HepG2 (cell line): ENCODE measurements at regions not wholly inside any gene's neighbourhood (a gene's known extent, or its start where the extent isn't known, plus 50 kb on each side); places are given as distances from the start of the nearest gene placed in this dataset.

Experiments used
- CBX2 ChIP-seq, 2 experiments: fragments of 200-600 bp in 1 of 2; sonication (generic); formaldehyde crosslinking in 1 of 2; IDR thresholded peaks; 2 replicates each; pipeline versions ENCODE4 v1.7.0 to v1.8.1; 2018 to 2022; ENCODE audit warnings: low read depth in 2 of 2, low read length in 1 of 2, mild to moderate bottlenecking in 1 of 2, missing genetic modification reagents in 1 of 2
- CREM ChIP-seq, 2 experiments: sonication (generic) in 1 of 2; formaldehyde crosslinking in 1 of 2; IDR thresholded peaks; 2 replicates each; pipeline versions ENCODE4 v1.4.0 to v1.6.1; 2016 to 2020; ENCODE audit warnings: antibody characterized with exemption in 1 of 2, mild to moderate bottlenecking in 1 of 2, missing genetic modification reagents in 1 of 2
- ELF3 ChIP-seq: IDR thresholded peaks from 2 replicates; pipeline ENCODE4 v1.6.1; 2016; ENCODE audit warnings: missing genetic modification reagents, missing compliant biosample characterization
- MED8 ChIP-seq: sonication (generic); formaldehyde crosslinking; IDR thresholded peaks from 2 replicates; pipeline ENCODE4 v1.8.1; 2023; ENCODE audit warnings: mild to moderate bottlenecking, missing genetic modification reagents; ENCODE audit not compliant: insufficient replicate concordance
- PLSCR1 ChIP-seq: sonication (generic); formaldehyde crosslinking; IDR thresholded peaks from 2 replicates; pipeline ENCODE4 v1.5.0; 2020; ENCODE audit warnings: missing genetic modification reagents, mild to moderate bottlenecking, borderline replicate concordance
- REL ChIP-seq: sonication (generic); formaldehyde crosslinking; conservative IDR thresholded peaks from 2 replicates; pipeline ENCODE4 v1.8.0; 2022; ENCODE audit warnings: mild to moderate bottlenecking, missing genetic modification reagents, moderate library complexity
- SKI ChIP-seq: fragments of 450-650 bp; IDR thresholded peaks from one replicate; pipeline ENCODE4 v1.6.1; 2018; ENCODE audit warnings: mild to moderate bottlenecking; ENCODE audit not compliant: partially characterized antibody
- TEF ChIP-seq: sonication (generic); formaldehyde crosslinking; IDR thresholded peaks from 2 replicates; pipeline ENCODE4 v1.5.0; 2020; ENCODE audit warnings: missing genetic modification reagents
- XRCC5 ChIP-seq: fragments of 200-400 bp; formaldehyde crosslinking; optimal IDR thresholded peaks from 2 replicates; pipeline ENCODE3; 2017; ENCODE audit warnings: mild to moderate bottlenecking, low read length
- ZBTB39 ChIP-seq: sonication (generic); formaldehyde crosslinking; IDR thresholded peaks from 2 replicates; pipeline ENCODE4 v1.5.0; 2020; ENCODE audit warnings: missing genetic modification reagents
- ZBTB49 ChIP-seq: sonication (generic); formaldehyde crosslinking; IDR thresholded peaks from 2 replicates; pipeline ENCODE4 v1.4.0; 2020; ENCODE audit warnings: missing genetic modification reagents, borderline replicate concordance
- ZFX ChIP-seq: sonication (generic); formaldehyde crosslinking; IDR thresholded peaks from 2 replicates; pipeline ENCODE4 v1.4.0; 2020; ENCODE audit warnings: mild to moderate bottlenecking, low read depth, missing genetic modification reagents, moderate library complexity
- ZNF235 ChIP-seq: sonication (generic); formaldehyde crosslinking; IDR thresholded peaks from 2 replicates; pipeline ENCODE4 v1.8.1; 2023; ENCODE audit warnings: mild to moderate bottlenecking, missing genetic modification reagents, borderline replicate concordance
- ZNF674 ChIP-seq: sonication (generic); formaldehyde crosslinking; IDR thresholded peaks from 2 replicates; pipeline ENCODE4 v1.5.0; 2020; ENCODE audit warnings: low read depth, mild to moderate bottlenecking, missing genetic modification reagents
- ZNF720 ChIP-seq: sonication (generic); formaldehyde crosslinking; IDR thresholded peaks from 2 replicates; pipeline ENCODE4 v1.4.0; 2020; ENCODE audit warnings: missing genetic modification reagents
- ZNF766 ChIP-seq: sonication (generic); formaldehyde crosslinking; IDR thresholded peaks from 2 replicates; pipeline ENCODE4 v1.5.0; 2020; ENCODE audit warnings: missing genetic modification reagents, borderline replicate concordance
- TF ChIP-seq, protein P1 (sequence below): sonication (generic); formaldehyde crosslinking; conservative IDR thresholded peaks from 2 replicates; pipeline ENCODE4 v1.4.0; 2020; ENCODE audit warnings: missing genetic modification reagents
- TF ChIP-seq, protein P2 (sequence below): sonication (generic); formaldehyde crosslinking; IDR thresholded peaks from 2 replicates; pipeline ENCODE4 v1.4.0; 2020; ENCODE audit warnings: mild to moderate bottlenecking, missing genetic modification reagents

DNA sequence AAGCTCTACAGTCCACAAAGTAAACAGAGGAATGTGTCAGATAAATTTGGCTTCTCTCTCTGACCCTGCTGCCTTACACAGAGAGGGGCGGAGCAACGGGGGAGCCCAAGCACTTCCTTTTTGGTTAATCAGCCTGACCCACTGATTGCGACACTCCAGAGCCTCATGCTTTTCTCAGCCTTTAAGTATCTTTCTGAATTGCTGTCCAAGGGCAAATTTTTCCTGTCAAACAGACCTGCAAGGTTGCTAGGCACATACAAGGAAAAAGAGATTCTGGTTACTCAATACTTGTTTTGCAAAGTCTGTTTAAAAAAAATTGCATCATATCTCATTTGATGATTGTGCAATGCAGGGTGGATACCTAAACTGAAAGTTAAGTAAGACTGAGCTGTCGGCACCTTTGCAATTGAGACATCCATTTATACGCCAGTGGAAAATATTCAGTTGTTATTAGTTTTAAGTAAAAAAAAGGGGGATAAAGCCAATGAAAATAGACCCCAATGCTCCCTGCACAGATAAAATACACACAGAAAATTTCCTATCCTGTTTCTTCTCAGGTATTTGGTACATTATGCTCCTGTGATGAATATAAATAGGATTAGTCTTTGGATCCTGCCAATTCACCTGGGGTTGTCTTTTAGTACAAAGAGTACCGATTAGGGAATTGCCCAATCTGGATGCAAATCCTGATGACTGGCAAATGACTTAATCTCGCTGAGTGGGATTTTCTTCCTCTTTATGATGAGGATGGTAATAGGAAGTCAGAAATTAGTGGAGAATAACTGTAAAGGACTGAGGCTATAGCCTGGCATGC lies 260.2 kb upstream of the TRIB2 start (continued):
- TF ChIP-seq PLSCR1 (CRISPR knock-in tag), result no peak
- no peak for TF ChIP-seq ZFX (CRISPR knock-in tag)
- no peak for TF ChIP-seq REL (CRISPR knock-in tag)
- TF ChIP-seq ZBTB39 (CRISPR knock-in tag), result no peak
- no peak for TF ChIP-seq ZNF235 (CRISPR knock-in tag)
- TF ChIP-seq CBX2 (IDR thresholded peaks at IDR 0.05; ENCODE audit: low read depth, low read length), result no peak
- no peak for TF ChIP-seq CBX2 (CRISPR knock-in tag; IDR thresholded peaks at IDR 0.05; ENCODE audit: low read depth)
- TF ChIP-seq, protein P1, sequence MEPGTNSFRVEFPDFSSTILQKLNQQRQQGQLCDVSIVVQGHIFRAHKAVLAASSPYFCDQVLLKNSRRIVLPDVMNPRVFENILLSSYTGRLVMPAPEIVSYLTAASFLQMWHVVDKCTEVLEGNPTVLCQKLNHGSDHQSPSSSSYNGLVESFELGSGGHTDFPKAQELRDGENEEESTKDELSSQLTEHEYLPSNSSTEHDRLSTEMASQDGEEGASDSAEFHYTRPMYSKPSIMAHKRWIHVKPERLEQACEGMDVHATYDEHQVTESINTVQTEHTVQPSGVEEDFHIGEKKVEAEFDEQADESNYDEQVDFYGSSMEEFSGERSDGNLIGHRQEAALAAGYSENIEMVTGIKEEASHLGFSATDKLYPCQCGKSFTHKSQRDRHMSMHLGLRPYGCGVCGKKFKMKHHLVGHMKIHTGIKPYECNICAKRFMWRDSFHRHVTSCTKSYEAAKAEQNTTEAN, result no peak
- TF ChIP-seq ZNF720, result no peak
- peak; percentile 96 for TF ChIP-seq ELF3 (CRISPR knock-in tag)
- TF ChIP-seq TEF (CRISPR knock-in tag), result peak; percentile 87
- TF ChIP-seq MED8 (CRISPR knock-in tag), result peak; percentile 19
- no peak for TF ChIP-seq ZNF674
- TF ChIP-seq, protein P2, sequence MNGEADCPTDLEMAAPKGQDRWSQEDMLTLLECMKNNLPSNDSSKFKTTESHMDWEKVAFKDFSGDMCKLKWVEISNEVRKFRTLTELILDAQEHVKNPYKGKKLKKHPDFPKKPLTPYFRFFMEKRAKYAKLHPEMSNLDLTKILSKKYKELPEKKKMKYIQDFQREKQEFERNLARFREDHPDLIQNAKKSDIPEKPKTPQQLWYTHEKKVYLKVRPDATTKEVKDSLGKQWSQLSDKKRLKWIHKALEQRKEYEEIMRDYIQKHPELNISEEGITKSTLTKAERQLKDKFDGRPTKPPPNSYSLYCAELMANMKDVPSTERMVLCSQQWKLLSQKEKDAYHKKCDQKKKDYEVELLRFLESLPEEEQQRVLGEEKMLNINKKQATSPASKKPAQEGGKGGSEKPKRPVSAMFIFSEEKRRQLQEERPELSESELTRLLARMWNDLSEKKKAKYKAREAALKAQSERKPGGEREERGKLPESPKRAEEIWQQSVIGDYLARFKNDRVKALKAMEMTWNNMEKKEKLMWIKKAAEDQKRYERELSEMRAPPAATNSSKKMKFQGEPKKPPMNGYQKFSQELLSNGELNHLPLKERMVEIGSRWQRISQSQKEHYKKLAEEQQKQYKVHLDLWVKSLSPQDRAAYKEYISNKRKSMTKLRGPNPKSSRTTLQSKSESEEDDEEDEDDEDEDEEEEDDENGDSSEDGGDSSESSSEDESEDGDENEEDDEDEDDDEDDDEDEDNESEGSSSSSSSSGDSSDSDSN (CRISPR knock-in tag), result no peak
- TF ChIP-seq SKI, result peak; percentile 74
- TF ChIP-seq CREM (IDR thresholded peaks at IDR 0.05), result peak; percentile 49; the same call in 1 of the 2 replicates
- no peak for TF ChIP-seq CREM (CRISPR knock-in tag; IDR thresholded peaks at IDR 0.05)
- TF ChIP-seq ZNF766 (CRISPR knock-in tag), result no peak
- no peak for TF ChIP-seq XRCC5
- no peak for TF ChIP-seq ZBTB49 (CRISPR knock-in tag)
